ENCODE measurements at regions not wholly inside any gene's neighbourhood (a gene's known extent, or its start where the extent isn't known, plus 50 kb on each side); places are given as distances from the start of the nearest gene placed in this dataset.
A peak's percentile ranks its signal among the peaks of the same experiment; 100 is the strongest.

DNA sequence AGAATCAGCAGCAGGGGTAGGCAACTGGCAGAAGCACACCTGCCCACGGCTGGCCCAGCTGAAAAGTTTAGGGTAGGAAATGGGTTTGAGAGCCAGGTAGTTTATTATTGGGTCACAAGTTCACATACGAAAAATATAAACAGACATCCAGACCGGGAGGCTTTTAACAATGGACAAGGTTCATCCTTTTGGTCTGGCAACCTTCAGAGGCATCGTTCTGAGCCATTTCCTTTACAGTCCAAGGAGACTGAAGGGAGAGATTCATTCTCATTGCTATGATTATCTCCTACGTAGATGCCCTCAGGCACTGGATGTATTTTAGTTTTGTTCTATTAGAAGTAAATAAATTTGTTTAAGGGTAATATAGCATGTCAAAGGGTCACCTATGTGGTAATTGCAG is 248.0 kb upstream of the THBS1 start:
- Histone ChIP-seq H3K9ac (no peak overlapping the region), H4K20me1 (ENCODE audit: insufficient read depth) (no peaks in the 10 kb centered on the region), H3K27me3 (replicated peaks; ENCODE audit: insufficient read depth) (no peaks in the 10 kb centered on the region), H3K9me2 (ENCODE audit: insufficient read depth) (no peaks in the 10 kb centered on the region), H3F3A (ENCODE audit: insufficient read depth) (peaks cover 7% of the 10 kb centered on the region), H3K36me3 (ENCODE audit: low read depth) (no peaks in the 10 kb centered on the region), H3K4me2 (ENCODE audit: unreplicated experiment) (no peak overlapping the region), H3K4me1 (ENCODE audit: insufficient read depth) (peaks cover 12% of the 10 kb centered on the region), H2AFZ (no peak overlapping the region), H3K79me2 (ENCODE audit: insufficient read depth) (no peaks in the 10 kb centered on the region), H3K9me3 (ENCODE audit: low read depth) (no peaks in the 10 kb centered on the region), H3K4me3 (no peak overlapping the region), H3K27ac (no peak overlapping the region)
- in situ Hi-C loops (cut with MboI): no loop called here
- no peak for DNase-seq
- WGBS, 2 experiments (ENCODE audit: low coverage in 1 of 2, low lambda C conversion rate in 2 of 2, missing lambda C conversion rate in 2 of 2): 67 to 68% methylated on average over 5 of the region's 5 CpGs
- no peak for TF ChIP-seq EZH2 (IDR thresholded peaks at IDR 0.05; ENCODE audit: insufficient read depth, poor library complexity, severe bottlenecking)

DNA sequence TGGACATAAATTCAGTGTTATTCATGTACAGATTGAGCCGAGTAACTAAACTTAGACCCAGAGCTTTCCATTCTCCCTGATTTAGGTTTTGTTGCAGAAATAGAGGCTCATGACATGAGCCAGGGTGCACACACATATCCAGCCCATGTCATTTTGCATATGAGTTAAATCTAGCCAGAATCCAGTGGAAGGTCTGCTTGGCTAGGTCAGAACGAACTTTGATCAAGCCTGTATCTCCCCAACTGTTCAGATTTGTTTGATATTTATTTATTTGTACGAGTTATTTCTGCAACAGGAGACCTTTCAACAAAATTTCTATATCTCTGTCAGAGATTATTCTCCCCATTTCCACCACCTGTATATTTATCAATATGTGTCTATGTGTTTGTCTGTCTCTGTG is 247.5 kb upstream of the THBS1 start:
- no peaks in the 10 kb centered on the region for H3K36me3 ChIP-seq (ENCODE audit: low read depth)
- no peaks in the 10 kb centered on the region for H3K27me3 ChIP-seq (replicated peaks; ENCODE audit: insufficient read depth)
- in situ Hi-C loops (cut with MboI): no loop called here
- no peaks in the 10 kb centered on the region for H3K79me2 ChIP-seq (ENCODE audit: insufficient read depth)
- no peaks in the 10 kb centered on the region for H4K20me1 ChIP-seq (ENCODE audit: insufficient read depth)
- H3K9me2 ChIP-seq (ENCODE audit: insufficient read depth): no peaks in the 10 kb centered on the region
- no peak overlapping the region for H3K4me3 ChIP-seq
- TF ChIP-seq EZH2 (IDR thresholded peaks at IDR 0.05; ENCODE audit: insufficient read depth, poor library complexity, severe bottlenecking) (no peak), EZH2phosphoT487 (IDR thresholded peaks at IDR 0.05; ENCODE audit: insufficient read depth, low read depth) (no peak)
- peaks cover 12% of the 10 kb centered on the region for H3K4me1 ChIP-seq (ENCODE audit: insufficient read depth)
- DNase-seq: no peak
- 87 to 88% methylated on average over 3 of the region's 3 CpGs for WGBS, 2 experiments (ENCODE audit: low coverage in 1 of 2, low lambda C conversion rate in 2 of 2, missing lambda C conversion rate in 2 of 2)
- no peak overlapping the region for H3K4me2 ChIP-seq (ENCODE audit: unreplicated experiment)
- H3F3A ChIP-seq (ENCODE audit: insufficient read depth): peaks cover 7% of the 10 kb centered on the region
- no peak overlapping the region for H3K27ac ChIP-seq
- no peak overlapping the region for H3K9ac ChIP-seq
- no peaks in the 10 kb centered on the region for H3K9me3 ChIP-seq (ENCODE audit: low read depth)
- no peak overlapping the region for H2AFZ ChIP-seq

DNA sequence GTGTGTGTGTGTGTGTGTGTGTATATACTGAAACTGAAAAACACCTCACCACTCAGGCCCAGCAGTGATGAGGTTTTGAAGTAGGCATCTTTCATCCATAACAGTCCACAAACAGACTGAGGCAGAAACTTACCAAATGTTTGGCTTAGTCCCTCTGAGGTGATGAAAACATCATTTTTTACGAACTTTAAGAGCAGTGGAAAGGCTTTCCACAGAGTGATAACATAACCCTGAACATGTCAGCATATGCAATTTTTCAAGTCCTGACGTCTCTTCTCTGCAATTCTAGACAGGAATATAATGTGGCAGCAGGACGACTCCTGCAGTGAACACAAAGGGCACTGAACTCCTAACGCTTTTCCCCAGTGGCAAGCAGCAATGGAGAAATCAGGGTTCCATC is 247.0 kb upstream of the THBS1 start:
- Histone ChIP-seq H3K9me3 (ENCODE audit: low read depth) (no peaks in the 10 kb centered on the region), H3F3A (ENCODE audit: insufficient read depth) (peaks cover 7% of the 10 kb centered on the region), H3K4me2 (ENCODE audit: unreplicated experiment) (no peak overlapping the region), H4K20me1 (ENCODE audit: insufficient read depth) (no peaks in the 10 kb centered on the region), H3K36me3 (ENCODE audit: low read depth) (no peaks in the 10 kb centered on the region), H3K79me2 (ENCODE audit: insufficient read depth) (no peaks in the 10 kb centered on the region), H3K4me3 (no peak overlapping the region), H3K27me3 (replicated peaks; ENCODE audit: insufficient read depth) (no peaks in the 10 kb centered on the region), H3K9ac (no peak overlapping the region), H3K27ac (no peak overlapping the region), H2AFZ (no peak overlapping the region), H3K9me2 (ENCODE audit: insufficient read depth) (no peaks in the 10 kb centered on the region), H3K4me1 (ENCODE audit: insufficient read depth) (peaks cover 12% of the 10 kb centered on the region)
- TF ChIP-seq EZH2 (IDR thresholded peaks at IDR 0.05; ENCODE audit: insufficient read depth, poor library complexity, severe bottlenecking) (no peak), EZH2phosphoT487 (IDR thresholded peaks at IDR 0.05; ENCODE audit: insufficient read depth, low read depth) (no peak)
- 89% methylated on average over 4 of the region's 4 CpGs for WGBS, 2 experiments (ENCODE audit: low coverage in 1 of 2, low lambda C conversion rate in 2 of 2, missing lambda C conversion rate in 2 of 2)
- in situ Hi-C loops (cut with MboI): no loop called here
- no peak for DNase-seq

DNA sequence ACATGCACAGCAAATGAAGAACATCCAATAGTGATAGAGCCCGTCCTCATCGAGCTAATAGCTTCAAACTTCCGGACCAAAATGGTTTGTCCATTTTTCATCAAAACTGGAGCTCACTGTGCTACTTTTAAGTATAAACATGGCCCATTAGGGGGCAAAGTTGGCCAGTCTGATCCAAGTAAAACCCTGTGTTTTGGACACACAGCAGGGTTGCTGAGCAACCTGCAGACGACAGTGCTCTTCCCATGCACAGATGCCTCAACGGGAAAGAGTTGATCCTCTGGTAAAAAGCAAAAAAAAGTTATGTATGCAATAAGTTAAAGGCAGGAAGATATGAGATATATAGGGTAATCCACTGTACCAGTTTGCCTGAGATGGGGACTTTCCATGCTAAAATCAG is 244.0 kb upstream of the THBS1 start:
- Histone ChIP-seq H3K4me1 (ENCODE audit: insufficient read depth) (peaks cover 12% of the 10 kb centered on the region), H3K27me3 (replicated peaks; ENCODE audit: insufficient read depth) (no peaks in the 10 kb centered on the region), H3F3A (ENCODE audit: insufficient read depth) (peaks cover 7% of the 10 kb centered on the region), H3K9me2 (ENCODE audit: insufficient read depth) (no peaks in the 10 kb centered on the region), H4K20me1 (ENCODE audit: insufficient read depth) (no peaks in the 10 kb centered on the region), H3K27ac (no peak overlapping the region), H3K9ac (no peak overlapping the region), H3K79me2 (ENCODE audit: insufficient read depth) (no peaks in the 10 kb centered on the region), H3K4me3 (no peak overlapping the region), H3K9me3 (ENCODE audit: low read depth) (no peaks in the 10 kb centered on the region), H3K36me3 (ENCODE audit: low read depth) (no peaks in the 10 kb centered on the region), H2AFZ (no peak overlapping the region), H3K4me2 (ENCODE audit: unreplicated experiment) (no peak overlapping the region)
- in situ Hi-C loops (cut with MboI): no loop called here
- 76 to 77% methylated on average over 5 of the region's 5 CpGs for WGBS, 2 experiments (ENCODE audit: low coverage in 1 of 2, low lambda C conversion rate in 2 of 2, missing lambda C conversion rate in 2 of 2)
- DNase-seq: peak; percentile 9
- no peak for TF ChIP-seq EZH2phosphoT487 (IDR thresholded peaks at IDR 0.05; ENCODE audit: insufficient read depth, low read depth)
- TF ChIP-seq EZH2 (IDR thresholded peaks at IDR 0.05; ENCODE audit: insufficient read depth, poor library complexity, severe bottlenecking): no peak

DNA sequence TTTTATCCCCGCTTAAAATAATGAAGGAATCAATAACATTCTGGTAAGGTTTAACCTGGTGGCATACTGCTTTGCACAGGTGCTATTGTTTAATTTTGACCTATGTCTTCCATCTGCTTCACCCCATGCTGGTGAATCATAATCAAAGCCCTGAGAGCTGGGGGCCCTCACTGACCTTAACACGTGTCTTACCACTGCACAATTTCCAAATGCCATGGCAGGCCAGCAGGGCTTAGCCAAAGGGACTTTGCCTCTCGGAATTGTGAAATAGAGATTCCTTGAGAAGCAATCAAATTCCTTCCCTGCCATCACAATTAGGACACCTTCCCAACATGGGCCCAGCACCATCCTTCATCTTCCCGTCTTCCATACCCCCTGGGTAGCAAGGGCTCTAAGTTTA is 242.6 kb upstream of the THBS1 start:
- WGBS, 2 experiments (ENCODE audit: low coverage in 1 of 2, low lambda C conversion rate in 2 of 2, missing lambda C conversion rate in 2 of 2): 95 to 99% methylated on average over 4 of the region's 4 CpGs
- Histone ChIP-seq H3K79me2 (ENCODE audit: insufficient read depth) (no peaks in the 10 kb centered on the region), H3K4me2 (ENCODE audit: unreplicated experiment) (no peak overlapping the region), H3K9ac (no peak overlapping the region), H4K20me1 (ENCODE audit: insufficient read depth) (no peaks in the 10 kb centered on the region), H3F3A (ENCODE audit: insufficient read depth) (peaks cover 10% of the 10 kb centered on the region), H3K27me3 (replicated peaks; ENCODE audit: insufficient read depth) (no peaks in the 10 kb centered on the region), H2AFZ (no peak overlapping the region), H3K9me2 (ENCODE audit: insufficient read depth) (no peaks in the 10 kb centered on the region), H3K9me3 (ENCODE audit: low read depth) (no peaks in the 10 kb centered on the region), H3K27ac (no peak overlapping the region), H3K4me1 (ENCODE audit: insufficient read depth) (peaks cover 12% of the 10 kb centered on the region), H3K36me3 (ENCODE audit: low read depth) (no peaks in the 10 kb centered on the region), H3K4me3 (no peak overlapping the region)
- no peak for TF ChIP-seq EZH2 (IDR thresholded peaks at IDR 0.05; ENCODE audit: insufficient read depth, poor library complexity, severe bottlenecking)
- TF ChIP-seq EZH2phosphoT487 (IDR thresholded peaks at IDR 0.05; ENCODE audit: insufficient read depth, low read depth): no peak
- in situ Hi-C loops (cut with MboI): no loop called here
- DNase-seq: no peak
